H1 (cell line): ENCODE measurements at regions not wholly inside any gene's neighbourhood (a gene's known extent, or its start where the extent isn't known, plus 50 kb on each side); places are given as distances from the start of the nearest gene placed in this dataset.

Experiments
- EP300 ChIP-seq, 2 experiments: IDR thresholded peaks; 1 replicate in 1 of 2; 2 replicates in 1 of 2; pipeline ENCODE4 v1.6.1; 2011 to 2012; ENCODE audit warnings: low read depth in 2 of 2, low read length in 2 of 2, mild to moderate bottlenecking in 2 of 2, borderline replicate concordance in 1 of 2, inconsistent platforms in 1 of 2, moderate library complexity in 1 of 2
- GABPA ChIP-seq: IDR thresholded peaks from 2 replicates; pipeline ENCODE4 v1.6.1; 2011; ENCODE audit warnings: mild to moderate bottlenecking, low read length, moderate library complexity, borderline replicate concordance; ENCODE audit not compliant: insufficient read depth
- JUN ChIP-seq: IDR thresholded peaks from 2 replicates; pipeline ENCODE4 v1.6.1; 2011; ENCODE audit warnings: low read depth, mild to moderate bottlenecking, improper control_type of control experiment, low read length
- KDM5A ChIP-seq: fragments of 200-600 bp; IDR thresholded peaks from 2 replicates; pipeline ENCODE4 v1.7.1; 2012; ENCODE audit warnings: mild to moderate bottlenecking, low read length, inconsistent platforms, mixed read lengths
- RAD21 ChIP-seq, 2 experiments: IDR thresholded peaks in 1 of 2; conservative IDR thresholded peaks in 1 of 2; 2 replicates each; pipeline ENCODE4 v1.6.1; 2011; ENCODE audit warnings: low read depth in 2 of 2, low read length in 2 of 2, improper control_type of control experiment in 1 of 2, inconsistent platforms in 1 of 2, mild to moderate bottlenecking in 1 of 2, moderate library complexity in 1 of 2
- SIX5 ChIP-seq: IDR thresholded peaks from 2 replicates; pipeline ENCODE4 v1.6.1; 2011; ENCODE audit warnings: mild to moderate bottlenecking, low read depth, low read length
- TBP ChIP-seq: IDR thresholded peaks from 2 replicates; pipeline ENCODE4 v1.6.1; 2011; ENCODE audit warnings: low read depth, low read length, improper control_type of control experiment
- TF ChIP-seq, protein P1 (sequence below): IDR thresholded peaks from 2 replicates; pipeline ENCODE4 v1.6.1; 2011; ENCODE audit warnings: low read length, improper control_type of control experiment

DNA sequence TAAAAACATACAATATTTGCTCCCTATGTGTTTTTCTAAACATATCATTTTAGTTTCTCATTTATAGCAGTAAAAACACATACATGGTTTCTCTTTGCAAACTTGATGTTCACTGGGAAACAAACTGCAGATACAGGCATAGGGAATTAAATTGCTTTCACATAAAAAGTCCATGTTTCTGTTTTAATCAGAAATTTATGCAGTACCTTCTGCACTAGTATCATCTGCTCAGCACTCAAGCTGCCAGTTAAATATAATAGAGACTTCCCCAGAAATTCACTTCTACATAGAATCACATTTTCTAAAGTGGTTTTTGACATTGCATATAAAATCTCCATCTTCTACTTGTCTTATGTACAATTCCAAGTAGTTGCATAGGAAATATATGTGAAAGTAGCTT, 1107.3 kb upstream of the NRXN1 start (continued):
- TF ChIP-seq RAD21 (IDR thresholded peaks at IDR 0.05 in 1 of 2, conservative IDR thresholded peaks at IDR 0.05 in 1 of 2; ENCODE audit: low read depth in 2 of 2, low read length in 2 of 2) (no peak), KDM5A (no peak), EP300 (IDR thresholded peaks at IDR 0.05; ENCODE audit: borderline replicate concordance in 1 of 2, low read depth in 2 of 2, low read length in 2 of 2) (no peak), GABPA (no peak), TBP (no peak), SIX5 (no peak), JUN (no peak)
- TF ChIP-seq, protein P1, sequence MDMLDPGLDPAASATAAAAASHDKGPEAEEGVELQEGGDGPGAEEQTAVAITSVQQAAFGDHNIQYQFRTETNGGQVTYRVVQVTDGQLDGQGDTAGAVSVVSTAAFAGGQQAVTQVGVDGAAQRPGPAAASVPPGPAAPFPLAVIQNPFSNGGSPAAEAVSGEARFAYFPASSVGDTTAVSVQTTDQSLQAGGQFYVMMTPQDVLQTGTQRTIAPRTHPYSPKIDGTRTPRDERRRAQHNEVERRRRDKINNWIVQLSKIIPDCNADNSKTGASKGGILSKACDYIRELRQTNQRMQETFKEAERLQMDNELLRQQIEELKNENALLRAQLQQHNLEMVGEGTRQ = no peak
- TF ChIP-seq, all 59 proteins: peak for 0
